ENCODE measurements at regions not wholly inside any gene's neighbourhood (a gene's known extent, or its start where the extent isn't known, plus 50 kb on each side); places are given as distances from the start of the nearest gene placed in this dataset.
A peak's percentile ranks its signal among the peaks of the same experiment; 100 is the strongest.

DNA sequence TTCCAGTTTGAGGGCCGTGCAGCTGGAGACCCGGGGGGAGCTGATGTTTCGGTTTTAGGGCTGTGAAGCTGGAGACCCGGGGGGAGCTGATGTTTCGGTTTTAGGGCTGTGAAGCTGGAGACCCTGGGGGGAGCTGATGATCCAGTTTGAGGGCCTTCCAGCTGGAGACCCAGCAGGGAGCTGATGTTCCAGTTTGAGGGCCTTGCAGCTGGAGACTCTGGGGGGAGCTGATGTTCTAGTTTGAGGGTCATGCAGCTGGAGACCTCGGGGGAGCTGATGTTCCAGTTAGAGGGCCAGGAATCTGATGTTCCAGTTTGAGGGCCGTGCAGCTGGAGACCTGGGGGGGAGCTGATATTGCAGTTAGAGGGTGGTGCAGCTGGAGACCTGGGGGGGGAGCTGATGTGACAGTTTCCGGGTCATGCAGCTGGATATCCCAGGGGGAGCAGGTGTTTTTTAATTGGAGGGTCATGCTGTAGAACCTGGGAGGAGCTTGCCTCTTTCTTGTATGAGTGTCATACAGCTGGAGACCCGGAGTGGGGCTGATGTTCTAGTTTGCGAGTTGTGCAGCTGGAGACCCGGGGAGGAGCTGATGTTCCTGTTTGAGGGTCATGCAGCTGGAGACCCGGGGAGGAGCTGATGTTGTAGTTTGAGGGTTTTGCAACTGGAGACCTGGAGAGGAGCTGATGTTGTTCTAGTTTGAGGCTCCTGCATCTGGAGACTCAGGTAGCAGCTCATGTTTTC lies 153.2 kb downstream of the RTP5 start:
- 71 to 77% methylated on average over 12 of the region's 12 CpGs for WGBS, 2 donors
- no peak for DNase-seq (ENCODE audit: low spot score in 2 of 2)
- TF ChIP-seq POLR2A (IDR thresholded peaks at IDR 0.05): no peak
- no peak overlapping the region for H3K4me3 ChIP-seq (ENCODE audit: low read depth, poor library complexity, severe bottlenecking)
- intact Hi-C loops (cut with DNase I; ENCODE audit: low total_unique reads): no loop called here

DNA sequence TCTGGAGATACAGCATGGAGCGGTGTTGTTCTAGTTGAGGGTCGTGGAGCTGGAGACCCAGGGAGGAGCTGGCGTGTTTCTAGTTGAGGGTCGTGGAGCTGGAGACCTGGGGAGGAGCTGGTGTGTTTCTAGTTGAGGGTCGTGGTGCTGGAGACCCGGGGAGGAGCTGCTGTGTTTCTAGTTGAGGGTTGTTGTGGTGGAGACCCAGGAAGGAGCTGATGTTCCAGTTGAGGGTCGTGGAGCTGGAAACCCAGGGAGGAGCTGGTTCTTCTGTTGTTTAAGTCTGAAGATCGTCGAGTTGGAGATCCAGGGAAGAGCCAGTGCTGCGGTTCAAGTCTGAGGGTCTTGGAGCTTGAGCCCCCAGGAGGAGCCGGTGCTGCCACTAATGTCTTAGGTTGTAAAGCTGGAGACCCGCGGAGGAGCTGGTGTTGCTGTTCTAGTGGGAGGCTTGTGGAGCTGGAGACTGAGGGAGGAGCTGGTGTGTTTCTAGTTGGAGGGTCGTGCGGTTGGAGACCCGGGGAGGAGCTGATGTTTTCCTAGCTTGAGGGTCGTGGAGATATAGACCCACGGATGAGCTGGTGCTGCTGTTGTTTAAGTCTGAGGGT lies 155.3 kb downstream of the RTP5 start:
- no peak for TF ChIP-seq POLR2A (IDR thresholded peaks at IDR 0.05)
- TF ChIP-seq, protein P1, sequence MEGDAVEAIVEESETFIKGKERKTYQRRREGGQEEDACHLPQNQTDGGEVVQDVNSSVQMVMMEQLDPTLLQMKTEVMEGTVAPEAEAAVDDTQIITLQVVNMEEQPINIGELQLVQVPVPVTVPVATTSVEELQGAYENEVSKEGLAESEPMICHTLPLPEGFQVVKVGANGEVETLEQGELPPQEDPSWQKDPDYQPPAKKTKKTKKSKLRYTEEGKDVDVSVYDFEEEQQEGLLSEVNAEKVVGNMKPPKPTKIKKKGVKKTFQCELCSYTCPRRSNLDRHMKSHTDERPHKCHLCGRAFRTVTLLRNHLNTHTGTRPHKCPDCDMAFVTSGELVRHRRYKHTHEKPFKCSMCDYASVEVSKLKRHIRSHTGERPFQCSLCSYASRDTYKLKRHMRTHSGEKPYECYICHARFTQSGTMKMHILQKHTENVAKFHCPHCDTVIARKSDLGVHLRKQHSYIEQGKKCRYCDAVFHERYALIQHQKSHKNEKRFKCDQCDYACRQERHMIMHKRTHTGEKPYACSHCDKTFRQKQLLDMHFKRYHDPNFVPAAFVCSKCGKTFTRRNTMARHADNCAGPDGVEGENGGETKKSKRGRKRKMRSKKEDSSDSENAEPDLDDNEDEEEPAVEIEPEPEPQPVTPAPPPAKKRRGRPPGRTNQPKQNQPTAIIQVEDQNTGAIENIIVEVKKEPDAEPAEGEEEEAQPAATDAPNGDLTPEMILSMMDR (IDR thresholded peaks at IDR 0.05): no peak
- intact Hi-C loops (cut with DNase I; ENCODE audit: low total_unique reads): no loop called here
- DNase-seq (ENCODE audit: low spot score in 2 of 2): peak in 1 of 2 donors; percentile 46
- no peak overlapping the region for H3K4me3 ChIP-seq (ENCODE audit: low read depth, poor library complexity, severe bottlenecking)
- 79 to 83% methylated on average over 18 of the region's 18 CpGs for WGBS, 2 donors

DNA sequence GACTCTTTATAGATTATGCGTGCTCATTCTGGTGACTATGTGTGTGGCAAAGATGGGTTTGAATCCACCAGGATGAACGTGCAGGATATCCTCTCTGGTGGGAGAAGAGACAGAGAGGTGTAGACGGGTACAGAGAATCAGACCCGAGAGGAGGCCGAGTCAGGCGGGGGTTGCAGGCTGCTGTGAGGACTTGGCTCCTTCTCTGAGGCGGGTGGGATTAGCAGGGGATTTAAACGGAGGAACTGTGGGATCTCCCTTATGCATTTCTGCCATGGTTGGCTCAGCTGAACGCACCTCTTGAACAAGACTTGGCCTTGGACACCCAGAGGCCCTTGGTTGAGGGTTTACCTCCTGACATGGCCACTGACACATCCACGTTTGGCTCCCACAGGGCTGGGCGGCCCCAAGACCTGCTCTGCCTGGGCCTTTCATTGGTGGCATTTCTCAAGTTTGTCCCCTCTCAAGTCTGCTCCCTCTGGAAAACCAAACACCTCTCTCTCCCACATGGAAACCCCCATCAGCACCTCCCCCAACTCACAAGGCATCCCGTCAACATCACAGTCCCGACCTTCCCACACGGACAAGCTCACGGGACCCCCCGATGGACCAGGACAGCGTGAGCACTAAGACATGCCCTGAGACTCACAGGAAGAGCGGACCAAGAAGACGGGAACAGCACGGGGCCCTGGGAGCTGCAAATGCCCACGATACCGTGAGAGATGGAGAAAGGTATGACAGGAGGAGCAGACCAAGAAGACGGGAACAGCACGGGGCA lies 158.3 kb downstream of the RTP5 start:
- 92 to 93% methylated on average over 24 of the region's 24 CpGs for WGBS, 2 donors
- intact Hi-C loops (cut with DNase I; ENCODE audit: low total_unique reads): no loop called here
- TF ChIP-seq, protein P1 (IDR thresholded peaks at IDR 0.05): no peak
- TF ChIP-seq POLR2A (IDR thresholded peaks at IDR 0.05): no peak
- H3K4me3 ChIP-seq (ENCODE audit: low read depth, poor library complexity, severe bottlenecking): no peak overlapping the region
- peak in 1 of 2 donors; percentile 75 for DNase-seq (ENCODE audit: low spot score in 2 of 2)

DNA sequence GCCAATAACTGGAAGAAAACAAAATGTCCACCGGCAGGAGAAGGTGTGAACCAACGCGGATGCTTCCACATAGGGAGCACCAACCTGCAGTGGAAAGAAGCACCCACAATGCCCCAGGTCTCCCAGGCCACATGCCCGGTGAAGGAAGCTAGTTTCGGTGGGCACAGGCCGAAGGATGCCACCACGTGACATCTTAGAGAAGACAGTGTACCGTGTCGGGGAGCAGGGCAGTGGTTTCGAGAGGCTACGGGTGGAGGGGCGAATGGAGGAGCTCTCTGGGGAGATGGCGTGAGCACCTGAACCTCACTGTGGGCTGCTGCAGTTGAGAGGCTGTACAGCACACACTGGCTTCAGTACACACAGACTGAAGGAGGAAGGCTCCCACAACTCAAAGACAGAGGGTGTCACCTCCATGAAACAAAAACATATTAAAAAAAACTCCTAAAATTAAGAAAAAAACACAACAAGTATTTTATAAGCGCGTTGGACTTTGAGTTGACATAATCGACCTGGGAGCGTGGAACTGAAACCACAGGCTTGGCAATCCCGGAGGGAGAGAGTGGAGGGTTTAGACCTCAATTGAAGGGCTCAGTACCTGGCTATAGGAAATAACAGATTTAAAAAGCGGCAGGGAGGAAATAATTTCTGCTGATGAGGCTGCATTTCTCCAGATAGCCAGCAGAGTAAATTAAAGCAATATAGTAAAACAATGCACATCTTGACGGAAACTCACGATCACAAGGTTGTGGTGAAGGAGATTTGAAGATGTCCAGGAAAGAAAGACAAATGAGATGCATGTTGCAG lies 160.1 kb downstream of the RTP5 start:
- TF ChIP-seq, protein P1 (IDR thresholded peaks at IDR 0.05): no peak
- no peak for TF ChIP-seq POLR2A (IDR thresholded peaks at IDR 0.05)
- DNase-seq (ENCODE audit: low spot score in 2 of 2): peak in 1 of 2 donors; percentile 60
- intact Hi-C loops (cut with DNase I; ENCODE audit: low total_unique reads): no loop called here

DNA sequence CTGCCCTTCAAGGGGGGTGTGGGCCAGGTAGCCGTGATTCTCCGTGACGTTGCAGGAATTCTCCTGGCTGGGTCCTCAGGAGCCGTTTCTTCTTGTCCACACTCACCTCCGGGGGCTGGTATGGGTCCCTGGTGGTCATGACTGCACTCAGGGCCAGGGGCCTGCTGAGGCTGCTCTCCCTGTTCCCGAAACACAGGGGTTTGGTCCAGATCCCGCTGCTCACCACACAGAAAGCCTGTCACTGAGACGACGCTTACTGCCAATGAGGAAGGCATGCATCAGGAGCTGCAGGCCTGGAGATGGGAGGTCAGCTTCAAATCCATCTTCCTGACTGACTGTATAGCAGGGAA lies 160.7 kb downstream of the RTP5 start:
- H3K4me3 ChIP-seq (ENCODE audit: low read depth, poor library complexity, severe bottlenecking): no peak overlapping the region
- no peak for TF ChIP-seq POLR2A (IDR thresholded peaks at IDR 0.05)
- TF ChIP-seq, protein P1 (IDR thresholded peaks at IDR 0.05): no peak
- WGBS, 2 donors: 87 to 91% methylated on average over 9 of the region's 9 CpGs
- intact Hi-C loops (cut with DNase I; ENCODE audit: low total_unique reads): no loop called here
- peak in 1 of 2 donors; percentile 43 for DNase-seq (ENCODE audit: low spot score in 2 of 2)

More for the DNA sequence above, 160.1 kb downstream of the RTP5 start:
- WGBS, 2 donors: 81 to 85% methylated on average over 21 of the region's 21 CpGs
- H3K4me3 ChIP-seq (ENCODE audit: low read depth, poor library complexity, severe bottlenecking): no peak overlapping the region

Measured in lower leg skin (tissue), 4 donors.